ENCODE measurements at regions not wholly inside any gene's neighbourhood (a gene's known extent, or its start where the extent isn't known, plus 50 kb on each side); places are given as distances from the start of the nearest gene placed in this dataset.

DNA sequence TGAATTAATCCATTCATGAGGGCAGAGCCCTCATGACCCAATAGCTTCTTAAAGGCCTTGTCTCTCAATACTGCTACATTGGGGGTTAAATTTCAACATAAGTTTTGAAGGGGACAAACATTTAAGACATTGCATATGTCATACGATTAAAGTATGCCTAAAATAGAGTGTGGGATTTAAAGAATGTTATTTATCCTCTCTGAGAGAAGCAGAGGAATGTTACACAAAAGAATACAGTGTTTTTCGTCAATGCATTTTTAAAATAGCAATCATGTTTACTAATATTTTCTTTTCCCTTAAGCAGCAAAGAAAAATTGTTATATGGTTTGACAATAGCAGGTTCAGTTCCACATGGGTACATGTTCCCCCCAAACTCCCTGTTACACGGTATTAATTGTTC is 363.1 kb downstream of the NUP35 start (continued):
- TF ChIP-seq, protein P1, sequence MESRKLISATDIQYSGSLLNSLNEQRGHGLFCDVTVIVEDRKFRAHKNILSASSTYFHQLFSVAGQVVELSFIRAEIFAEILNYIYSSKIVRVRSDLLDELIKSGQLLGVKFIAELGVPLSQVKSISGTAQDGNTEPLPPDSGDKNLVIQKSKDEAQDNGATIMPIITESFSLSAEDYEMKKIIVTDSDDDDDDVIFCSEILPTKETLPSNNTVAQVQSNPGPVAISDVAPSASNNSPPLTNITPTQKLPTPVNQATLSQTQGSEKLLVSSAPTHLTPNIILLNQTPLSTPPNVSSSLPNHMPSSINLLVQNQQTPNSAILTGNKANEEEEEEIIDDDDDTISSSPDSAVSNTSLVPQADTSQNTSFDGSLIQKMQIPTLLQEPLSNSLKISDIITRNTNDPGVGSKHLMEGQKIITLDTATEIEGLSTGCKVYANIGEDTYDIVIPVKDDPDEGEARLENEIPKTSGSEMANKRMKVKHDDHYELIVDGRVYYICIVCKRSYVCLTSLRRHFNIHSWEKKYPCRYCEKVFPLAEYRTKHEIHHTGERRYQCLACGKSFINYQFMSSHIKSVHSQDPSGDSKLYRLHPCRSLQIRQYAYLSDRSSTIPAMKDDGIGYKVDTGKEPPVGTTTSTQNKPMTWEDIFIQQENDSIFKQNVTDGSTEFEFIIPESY (IDR thresholded peaks at IDR 0.05; ENCODE audit: extremely low read depth, insufficient replicate concordance, low read length), result no peak
- TF ChIP-seq ELF1 (IDR thresholded peaks at IDR 0.05; ENCODE audit: borderline replicate concordance, low read depth) (no peak), FOSL1 (IDR thresholded peaks at IDR 0.05; ENCODE audit: low read depth) (no peak), SRF (IDR thresholded peaks at IDR 0.05; ENCODE audit: low read depth) (no peak), EZH2phosphoT487 (IDR thresholded peaks at IDR 0.05; ENCODE audit: borderline replicate concordance) (no peak), SIN3A (IDR thresholded peaks at IDR 0.05; ENCODE audit: low read depth) (no peak), POLR2A (IDR thresholded peaks at IDR 0.05; ENCODE audit: borderline replicate concordance, extremely low read depth, insufficient read depth, insufficient read length) (no peak), CTCF (IDR thresholded peaks at IDR 0.05 in 2 of 3, conservative IDR thresholded peaks at IDR 0.05 in 1 of 3; ENCODE audit: borderline replicate concordance in 1 of 3, insufficient read depth in 1 of 3, low read depth in 2 of 3, low read length in 2 of 3) (no peak), SP1 (IDR thresholded peaks at IDR 0.05; ENCODE audit: low read depth) (no peak), EGR1 (IDR thresholded peaks at IDR 0.05; ENCODE audit: low read depth) (no peak)

- no peaks in the 10 kb centered on the region for H3K9me2 ChIP-seq (ENCODE audit: insufficient read depth)
- H3K36me3 ChIP-seq (ENCODE audit: control insufficient read depth in 1 of 2, insufficient read depth in 2 of 2, low read length in 2 of 2), result no peaks in the 10 kb centered on the region
- no peak overlapping the region for H3K9ac ChIP-seq (ENCODE audit: low read length)
- TF ChIP-seq EZH2 (IDR thresholded peaks at IDR 0.05) (no peak), ELF1 (IDR thresholded peaks at IDR 0.05; ENCODE audit: borderline replicate concordance, low read depth) (no peak), CEBPB (IDR thresholded peaks at IDR 0.05; ENCODE audit: low read depth) (no peak), JUND (IDR thresholded peaks at IDR 0.05) (no peak), SP1 (IDR thresholded peaks at IDR 0.05; ENCODE audit: low read depth) (no peak), FOSL1 (IDR thresholded peaks at IDR 0.05; ENCODE audit: low read depth) (no peak), RAD21 (IDR thresholded peaks at IDR 0.05; ENCODE audit: low read depth) (no peak), POLR2AphosphoS5 (IDR thresholded peaks at IDR 0.05; ENCODE audit: low read depth, low read length) (no peak), CBX3 (IDR thresholded peaks at IDR 0.05; ENCODE audit: low read depth) (no peak), POLR2A (IDR thresholded peaks at IDR 0.05; ENCODE audit: borderline replicate concordance, extremely low read depth, insufficient read depth, insufficient read length) (no peak), YY1 (IDR thresholded peaks at IDR 0.05; ENCODE audit: extremely low read depth, insufficient replicate concordance, low read depth, low read length) (no peak), EGR1 (IDR thresholded peaks at IDR 0.05; ENCODE audit: low read depth) (no peak)
- TF ChIP-seq, protein P2, sequence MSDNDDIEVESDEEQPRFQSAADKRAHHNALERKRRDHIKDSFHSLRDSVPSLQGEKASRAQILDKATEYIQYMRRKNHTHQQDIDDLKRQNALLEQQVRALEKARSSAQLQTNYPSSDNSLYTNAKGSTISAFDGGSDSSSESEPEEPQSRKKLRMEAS (IDR thresholded peaks at IDR 0.05), result no peak
- TF ChIP-seq, protein P1 (IDR thresholded peaks at IDR 0.05; ENCODE audit: extremely low read depth, insufficient replicate concordance, low read length), result no peak
- TF ChIP-seq, protein P3, sequence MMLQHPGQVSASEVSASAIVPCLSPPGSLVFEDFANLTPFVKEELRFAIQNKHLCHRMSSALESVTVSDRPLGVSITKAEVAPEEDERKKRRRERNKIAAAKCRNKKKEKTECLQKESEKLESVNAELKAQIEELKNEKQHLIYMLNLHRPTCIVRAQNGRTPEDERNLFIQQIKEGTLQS (IDR thresholded peaks at IDR 0.05), result no peak
- H3K9me3 ChIP-seq (ENCODE audit: control insufficient read depth in 1 of 2, insufficient read depth in 1 of 2, low read depth in 1 of 2, low read length in 2 of 2), result no peaks in the 10 kb centered on the region
- ChIA-PET POLR2A (no interaction called here), RAD21 (ENCODE audit: low non-redundant PET in 1 of 2, low total read pairs in 2 of 2, uncharacterized antibody in 2 of 2, unreplicated experiment in 2 of 2) (no interaction called here), CTCF (no interaction called here)
- no peaks in the 10 kb centered on the region for H4K20me1 ChIP-seq (ENCODE audit: insufficient read depth)
- intact Hi-C loops (cut with micrococcal nuclease), result no loop called here
- no TSS peak for BruUV-seq (replicated peaks)
- ATAC-seq (no peak), DNase-seq (ENCODE audit: low read depth, low spot score) (no peak)
- no peak overlapping the region for H3K4me3 ChIP-seq (replicated peaks in 1 of 2; ENCODE audit: low read depth in 1 of 2, low read length in 2 of 2)
- H3K4me1 ChIP-seq (ENCODE audit: control insufficient read depth in 1 of 2, insufficient read depth in 2 of 2, low read length in 2 of 2), result no peaks in the 10 kb centered on the region; a peak in 1 of 4 replicates
- no peak overlapping the region for H3K27ac ChIP-seq (ENCODE audit: low read depth, low read length)
- no peaks in the 10 kb centered on the region for H3K27me3 ChIP-seq (ENCODE audit: insufficient read depth, low read length)
- H3K4me2 ChIP-seq (ENCODE audit: low read length), result no peak overlapping the region
- no peak overlapping the region for H2AFZ ChIP-seq (ENCODE audit: low read depth, low read length, poor library complexity, severe bottlenecking)
- H3K79me2 ChIP-seq (ENCODE audit: insufficient read depth, low read length), result no peaks in the 10 kb centered on the region
These were observed 364.2 kb downstream of the NUP35 start for GRCh38 chr2:183488421-183488820.
